ENCODE measurements at regions not wholly inside any gene's neighbourhood (a gene's known extent, or its start where the extent isn't known, plus 50 kb on each side); places are given as distances from the start of the nearest gene placed in this dataset.
"Not testable (repeated sequence)": the region's sequence is repeated elsewhere in the genome, so short reads cannot be mapped to it uniquely, and the experiment has no call there.

- no peak for DNase-seq
Observed at GRCh38 chr3:10707400-10708215, 108.4 kb upstream of the SLC6A11 start.

DNA sequence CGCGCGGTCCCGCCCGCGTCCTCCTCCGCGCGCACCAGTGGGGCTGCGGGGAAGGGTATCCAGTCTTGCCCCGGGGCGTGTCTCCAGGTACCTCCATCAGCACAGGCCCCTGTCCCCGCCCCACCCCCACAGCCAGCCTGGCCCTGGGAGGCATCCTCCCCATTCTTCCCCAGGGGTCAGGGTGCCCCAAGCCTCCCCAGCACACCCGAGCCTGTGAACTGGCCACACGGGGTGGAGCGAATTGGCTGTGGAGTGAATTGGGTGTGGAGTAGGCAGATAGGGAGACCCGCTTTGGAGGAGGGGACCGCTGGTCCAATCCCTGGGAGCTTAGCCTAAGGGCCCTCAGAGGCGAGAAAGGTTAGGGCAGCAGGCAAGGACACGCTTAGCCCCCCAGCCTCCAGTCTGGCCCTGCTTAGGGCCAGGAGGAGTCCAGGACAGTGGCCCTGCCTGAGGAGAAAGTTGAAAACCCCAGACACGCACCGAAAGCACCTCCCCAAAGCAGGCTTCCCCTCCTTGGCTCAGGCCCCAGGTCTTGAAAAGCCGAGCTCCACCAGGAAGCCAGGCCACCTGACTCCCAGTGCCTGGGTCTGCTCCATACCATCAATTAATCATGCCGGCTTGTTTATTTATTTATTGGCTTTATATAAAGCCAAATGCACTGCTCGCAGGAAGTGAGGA lies 107.7 kb upstream of the SLC6A11 start:
- DNase-seq: no peak

DNA sequence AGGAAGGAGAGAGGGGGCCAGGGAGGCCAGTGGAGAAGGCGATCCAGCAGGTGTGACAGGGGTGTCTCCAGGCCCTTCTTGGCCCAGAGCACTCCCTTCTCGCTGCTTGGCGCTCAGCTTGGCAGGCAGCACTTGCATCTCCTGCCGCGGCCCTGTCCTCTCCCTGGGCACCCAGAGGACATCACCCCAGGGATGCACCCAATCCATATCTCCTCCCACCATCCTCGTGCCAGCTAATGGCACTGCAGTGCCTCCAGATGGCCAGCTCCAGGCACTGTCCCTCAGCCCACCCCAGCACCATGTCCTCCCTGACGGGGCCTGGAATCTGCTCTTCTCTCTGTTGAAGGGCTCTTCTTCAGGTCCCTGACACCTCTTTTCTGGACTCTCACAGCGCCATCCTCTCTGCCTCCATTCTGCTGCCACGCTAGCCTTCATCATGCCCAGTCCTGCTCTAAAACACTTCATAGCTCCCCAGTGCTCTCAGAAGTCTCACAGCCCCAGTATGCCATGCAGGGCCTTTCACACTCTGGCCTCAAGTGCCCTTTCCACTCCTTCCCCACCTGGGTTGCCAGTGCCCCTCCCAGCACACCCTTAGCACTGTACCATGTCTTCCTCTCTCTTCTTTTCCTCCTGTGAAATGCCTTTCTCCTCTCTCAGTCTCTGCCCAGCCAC lies 106.8 kb upstream of the SLC6A11 start:
- DNase-seq: no peak

- DNase-seq: no peak
Observed at GRCh38 chr3:10712121-10712520, 103.9 kb upstream of the SLC6A11 start.

GRCh38 chr3:10713656-10714055 lies 102.4 kb upstream of the SLC6A11 start:
- no peak for DNase-seq

DNA sequence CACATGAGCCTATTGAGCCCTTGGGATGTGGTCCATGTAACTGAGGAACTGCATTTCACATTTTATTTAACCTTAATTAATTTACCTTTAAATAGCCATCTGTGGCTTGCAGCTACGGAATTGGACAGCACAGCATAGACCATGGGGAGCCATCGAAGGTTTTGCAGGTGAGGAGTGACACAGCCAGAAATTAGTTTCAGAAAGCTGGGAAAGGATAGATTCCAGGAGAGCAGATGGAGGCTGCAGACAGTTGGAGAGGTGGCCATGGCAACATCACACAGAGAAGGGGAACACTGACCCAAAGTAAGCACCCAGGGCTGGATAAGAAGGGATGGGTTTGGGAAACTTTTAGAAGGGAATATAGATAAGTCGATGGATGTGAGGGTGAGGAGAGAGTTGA lies 100.1 kb upstream of the SLC6A11 start:
- no peak for DNase-seq

DNA sequence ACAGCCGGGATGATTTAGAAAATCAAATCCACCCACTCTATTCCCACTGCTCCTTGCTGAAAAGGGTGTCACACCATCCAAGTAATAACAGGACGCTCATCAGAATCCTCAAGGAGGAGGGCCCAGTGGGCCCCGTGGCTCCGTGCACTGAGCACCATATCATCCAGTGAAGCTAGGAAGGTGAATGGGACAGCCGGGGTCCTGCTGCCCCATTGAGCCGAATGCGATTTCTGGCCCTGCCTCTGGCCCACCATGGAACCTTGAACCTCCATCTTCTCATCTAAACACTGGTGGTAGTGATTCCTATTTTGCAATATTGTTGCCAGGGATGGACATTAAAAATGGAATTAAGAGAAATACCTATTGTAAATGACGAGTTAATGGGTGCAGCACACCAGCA lies 99.1 kb upstream of the SLC6A11 start:
- no peak for DNase-seq

DNA sequence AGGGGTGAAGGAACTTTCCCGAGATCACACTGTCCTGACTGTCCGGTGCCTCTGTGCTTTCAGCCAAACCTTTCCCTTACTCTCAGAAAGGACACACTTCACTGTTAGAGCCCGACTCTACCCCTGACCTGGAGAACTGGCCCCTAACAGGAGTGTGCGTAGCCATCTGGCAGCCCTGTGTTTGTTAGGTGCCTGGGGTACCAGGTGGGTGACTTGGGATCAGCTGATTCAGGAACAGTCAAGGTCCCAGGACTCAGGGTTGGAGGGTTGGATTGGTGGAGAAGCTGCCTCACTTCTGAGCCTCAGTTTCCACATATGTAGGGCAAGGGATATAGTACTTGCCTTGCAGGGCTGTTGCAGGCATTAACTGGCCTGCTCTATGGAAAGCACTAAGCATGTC lies 98.3 kb upstream of the SLC6A11 start:
- DNase-seq: no peak

DNA sequence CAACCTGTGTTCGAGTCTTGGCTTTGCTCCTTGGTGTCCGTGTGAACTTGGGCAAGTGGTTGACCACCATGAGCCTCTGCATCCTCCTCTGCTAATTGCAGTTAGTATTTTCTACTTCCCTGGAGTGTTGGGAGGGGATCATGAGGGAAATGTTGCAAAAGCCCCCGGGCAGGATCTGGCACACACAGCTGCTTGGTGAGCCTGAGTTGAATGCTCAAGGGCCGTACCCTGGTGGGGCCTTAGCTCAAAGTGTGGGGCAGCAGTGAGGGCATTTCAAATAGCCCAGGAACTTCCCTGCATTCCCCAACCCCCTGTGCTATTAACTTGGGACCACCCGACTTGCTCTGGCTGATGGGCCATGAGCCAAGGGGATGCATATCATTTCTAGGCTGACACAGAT lies 94.9 kb upstream of the SLC6A11 start:
- DNase-seq: no peak

GRCh38 chr3:10722911-10723310 lies 93.1 kb upstream of the SLC6A11 start:
- no peak for DNase-seq

GRCh38 chr3:10723991-10724390 lies 92.0 kb upstream of the SLC6A11 start:
- DNase-seq: no peak

- DNase-seq: no peak
Observed at GRCh38 chr3:10725067-10725466, 91.0 kb upstream of the SLC6A11 start.

DNA sequence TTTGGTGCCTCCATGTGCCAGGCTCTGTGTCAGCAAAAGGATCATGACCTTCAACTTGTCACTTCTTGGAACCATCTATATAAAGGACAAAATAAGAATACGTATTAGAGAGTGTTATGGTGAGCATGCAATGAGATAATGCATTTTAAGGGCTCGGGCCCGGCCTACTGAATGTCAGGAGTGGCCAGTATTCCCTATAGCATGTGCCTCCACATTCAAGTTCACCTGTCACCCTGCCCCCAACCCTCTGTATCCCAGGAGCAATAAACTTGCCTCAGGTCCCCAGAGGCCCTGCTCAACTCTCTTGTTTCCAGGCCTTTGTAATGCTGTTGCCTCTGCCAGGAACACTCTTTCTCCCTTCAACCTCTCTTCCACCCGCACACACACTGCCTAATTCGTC lies 90.2 kb upstream of the SLC6A11 start:
- no peak for DNase-seq

- no peak for DNase-seq
Observed at GRCh38 chr3:10726787-10727186, 89.2 kb upstream of the SLC6A11 start.

GRCh38 chr3:10729439-10729838 lies 86.6 kb upstream of the SLC6A11 start:
- no peak for DNase-seq

GRCh38 chr3:10732292-10732691 lies 83.7 kb upstream of the SLC6A11 start:
- DNase-seq: no peak

DNA sequence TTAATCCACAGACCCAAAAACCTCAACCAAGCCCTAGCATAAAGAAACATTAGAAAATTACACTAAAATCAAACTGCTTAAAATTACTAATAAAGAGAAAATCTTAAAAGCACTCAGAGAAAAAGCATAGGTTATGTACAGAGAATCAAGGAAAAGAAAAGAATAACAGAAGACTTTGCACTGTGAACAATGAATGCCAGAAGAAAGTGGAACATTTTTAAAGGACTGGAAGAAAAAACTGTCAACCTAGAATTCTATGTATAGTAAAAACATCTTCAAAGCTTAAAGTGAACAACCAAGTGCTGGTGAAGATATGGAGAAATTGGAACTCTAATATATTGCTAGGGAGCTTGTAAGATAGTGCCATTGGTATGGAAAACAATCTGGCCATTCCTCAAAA lies 82.7 kb upstream of the SLC6A11 start:
- no peak for DNase-seq

DNA sequence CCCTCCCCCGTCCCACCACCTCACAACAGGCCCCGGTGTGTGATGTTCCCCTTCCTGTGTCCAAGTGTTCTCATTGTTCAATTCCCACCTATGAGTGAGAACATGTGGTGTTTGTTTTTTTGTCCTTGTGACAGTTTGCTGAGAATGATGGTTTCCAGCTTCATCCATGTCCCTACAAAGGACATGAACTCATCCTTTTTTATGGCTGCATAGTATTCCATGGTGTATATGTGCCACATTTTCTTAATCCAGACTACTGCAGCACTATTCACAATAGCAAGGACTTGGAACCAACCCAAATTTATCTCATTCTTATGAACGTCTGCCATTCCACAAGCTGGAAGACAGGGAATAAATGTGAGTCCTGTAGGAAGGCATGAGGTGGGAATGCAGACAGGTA lies 79.6 kb upstream of the SLC6A11 start:
- DNase-seq: not testable (repeated sequence)

DNA sequence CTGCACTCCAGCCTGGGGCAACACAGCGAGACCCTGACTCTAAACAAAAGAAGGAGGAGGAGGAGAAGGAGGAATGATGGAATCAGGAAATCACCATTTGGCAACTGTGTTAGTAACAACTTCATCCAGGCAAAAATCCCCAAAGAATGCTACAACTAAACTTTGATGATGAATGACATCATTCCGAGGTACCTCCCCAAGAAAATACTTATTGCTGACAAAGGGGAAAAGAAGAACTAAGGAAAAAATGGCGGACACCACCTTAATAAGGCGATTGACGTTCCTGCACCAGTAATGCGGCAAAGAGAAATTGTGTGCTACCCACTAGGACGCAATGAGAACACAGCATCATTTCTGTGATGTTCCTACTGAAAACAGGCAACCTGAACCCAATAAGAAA lies 78.2 kb upstream of the SLC6A11 start:
- DNase-seq: no peak

GRCh38 chr3:10738688-10739372 lies 77.2 kb upstream of the SLC6A11 start:
- peak; percentile 66 to 75 for DNase-seq

- no peak for DNase-seq
Observed at GRCh38 chr3:10740954-10741353, 75.1 kb upstream of the SLC6A11 start.

GRCh38 chr3:10741891-10742671 lies 73.9 kb upstream of the SLC6A11 start:
- DNase-seq: no peak
